Uterus (tissue), 2 donors: ENCODE measurements at regions not wholly inside any gene's neighbourhood (a gene's known extent, or its start where the extent isn't known, plus 50 kb on each side); places are given as distances from the start of the nearest gene placed in this dataset.

Source experiments
- CTCF ChIP-seq, 4 experiments: fragments of 200-600 bp in 2 of 4; fragments of 450-650 bp in 2 of 4; sonication (generic) in 2 of 4; IDR thresholded peaks; one replicate each; pipeline ENCODE4 v1.5.1; 2016 to 2019; ENCODE audit warnings: antibody characterized with exemption in 4 of 4, mild to moderate bottlenecking in 2 of 4, moderate library complexity in 1 of 4
- POLR2A ChIP-seq, 2 donors: fragments of 450-650 bp; IDR thresholded peaks; one replicate each; pipeline ENCODE4 v1.6.1; 2016; ENCODE audit warnings: antibody characterized with exemption in 2 of 2, mild to moderate bottlenecking in 1 of 2, moderate library complexity in 1 of 2

GRCh38 chr19:33948651-33949335, 152.1 kb downstream of the KCTD15 start:
- no peak for TF ChIP-seq POLR2A (IDR thresholded peaks at IDR 0.05)
- TF ChIP-seq CTCF (IDR thresholded peaks at IDR 0.05): no peak
